Panc1 (cell line): ENCODE measurements at regions not wholly inside any gene's neighbourhood (a gene's known extent, or its start where the extent isn't known, plus 50 kb on each side); places are given as distances from the start of the nearest gene placed in this dataset.

Experiments
- ATAC-seq: fragments of 200-7000 bp; cut with Tn5 transposase; 2 replicates; pipeline ENCODE4 v1.9.1; 2020; ENCODE audit warnings: mild to moderate bottlenecking, moderate library complexity
- BruUV-seq: library from RNA; stranded (reverse); fragments of 400-500 nt; replicated peaks from 2 replicates; lab custom pipeline; 2021; lab: Mats Ljungman, UMichigan
- CTCF ChIA-PET: fragments of 300-600 bp; sonication (Branson Sonifier 250); formaldehyde crosslinking; loops from one replicate; lab custom pipeline; 2022; ENCODE audit warnings: antibody characterized with exemption; lab: Charles Lee
- POLR2A ChIA-PET: fragments of 300-600 bp; sonication (Branson Sonifier 250); formaldehyde crosslinking; loops from one replicate; lab custom pipeline; 2022; ENCODE audit warnings: antibody characterized with exemption; lab: Charles Lee
- DNase-seq: peaks from one replicate; pipeline ENCODE4 v3.0.0-alpha.2; 2010; ENCODE audit warnings: low read depth, low spot score
- H3K27ac ChIP-seq: 2 replicates; pipeline ENCODE4 v1.5.1; 2011; ENCODE audit warnings: mild to moderate bottlenecking, low read length, inconsistent platforms
- H3K27me3 ChIP-seq: fragments of 200-500 bp; sonication (Bioruptor generic); 2 replicates; pipeline ENCODE4 v1.6.0; 2014; ENCODE audit warnings: low read length, inconsistent platforms; ENCODE audit not compliant: control insufficient read depth, insufficient read depth
- H3K36me3 ChIP-seq: fragments of 200-500 bp; sonication (Bioruptor generic); 2 replicates; pipeline ENCODE4 v1.5.1; 2014; ENCODE audit warnings: inconsistent platforms, mild to moderate bottlenecking, low read length, moderate library complexity; ENCODE audit not compliant: control insufficient read depth, insufficient read depth
- H3K4me1 ChIP-seq: 2 replicates; pipeline ENCODE4 v1.5.1; 2011; ENCODE audit warnings: inconsistent platforms, mild to moderate bottlenecking, low read length, moderate library complexity; ENCODE audit not compliant: control insufficient read depth, insufficient read depth
- H3K4me3 ChIP-seq, 2 experiments: 2 replicates each; pipeline ENCODE4 v1.5.1; 2011 to 2012; ENCODE audit warnings: low read depth in 2 of 2, low read length in 2 of 2, mild to moderate bottlenecking in 2 of 2, inconsistent platforms in 1 of 2, moderate library complexity in 1 of 2
- H3K9me3 ChIP-seq: fragments of 200-500 bp; sonication (Bioruptor generic); 2 replicates; pipeline ENCODE4 v1.5.1; 2014; ENCODE audit warnings: low read depth, mild to moderate bottlenecking, inconsistent platforms, low read length, moderate library complexity; ENCODE audit not compliant: control insufficient read depth, insufficient read depth
- CTCF ChIP-seq: fragments of 450-650 bp; IDR thresholded peaks from 2 replicates; pipeline ENCODE4 v1.5.1; 2017; ENCODE audit warnings: mild to moderate bottlenecking
- POLR2AphosphoS5 ChIP-seq: IDR thresholded peaks from 2 replicates; pipeline ENCODE4 v1.6.1; 2012; ENCODE audit warnings: mild to moderate bottlenecking, low read depth, low read length, moderate library complexity
- REST ChIP-seq, 2 experiments: IDR thresholded peaks; 2 replicates each; pipeline ENCODE4 v1.6.1; 2011 to 2012; ENCODE audit warnings: low read depth in 2 of 2, control low read depth in 1 of 2, low read length in 1 of 2, mild to moderate bottlenecking in 1 of 2, moderate library complexity in 1 of 2; ENCODE audit not compliant: insufficient read depth in 1 of 2
- SIN3A ChIP-seq: IDR thresholded peaks from 2 replicates; pipeline ENCODE4 v1.6.1; 2012; ENCODE audit warnings: low read depth, mild to moderate bottlenecking, low read length, moderate library complexity, borderline replicate concordance; ENCODE audit not compliant: insufficient read depth
- TCF7L2 ChIP-seq: IDR thresholded peaks from 2 replicates; pipeline ENCODE4 v1.6.1; 2011; ENCODE audit warnings: mild to moderate bottlenecking, low read depth, low read length, inconsistent platforms
- in situ Hi-C: cut with HindIII; loops from 2 replicates; pipeline ENCODE4 v1.10.0; 2016; ENCODE audit warnings: low sequenced_read_pairs, low pct_unique_long_range_greater_than_20kb
- intact Hi-C: fragments of 100-400 bp; cut with micrococcal nuclease; formaldehyde crosslinking; loops from one replicate; pipeline ENCODE4 v1.10.0; 2022; ENCODE audit not compliant: unreplicated experiment

GRCh38 chr2:45182667-45183295, 173.5 kb upstream of the SIX2 start:
- ATAC-seq (no peak), DNase-seq (no peak)
- intact Hi-C loops (no loop called here), in situ Hi-C loops (no loop called here)
- ChIA-PET CTCF (no interaction called here), POLR2A (no interaction called here)
- TF ChIP-seq REST (IDR thresholded peaks at IDR 0.05; ENCODE audit: insufficient read depth in 1 of 2, low read depth in 2 of 2, low read length in 1 of 2) (no peak), TCF7L2 (no peak)
- Histone ChIP-seq H3K27ac (no peak overlapping the region), H3K27me3 (peaks cover 2% of the 10 kb centered on the region; the same call in 1 of the 2 replicates), H3K4me1 (no peaks in the 10 kb centered on the region), H3K36me3 (no peaks in the 10 kb centered on the region), H3K4me3 (no peak overlapping the region), H3K9me3 (no peaks in the 10 kb centered on the region)
- no TSS peak for BruUV-seq

- no TSS peak for BruUV-seq
- no peak overlapping the region for H3K4me3 ChIP-seq
- intact Hi-C loops, result no loop called here
- no peak for TF ChIP-seq REST (IDR thresholded peaks at IDR 0.05; ENCODE audit: insufficient read depth in 1 of 2, low read depth in 2 of 2, low read length in 1 of 2)
- TF ChIP-seq POLR2AphosphoS5, result no peak
- TF ChIP-seq SIN3A, result no peak
- no peak for TF ChIP-seq CTCF
- TF ChIP-seq TCF7L2, result no peak
- in situ Hi-C loops, result no loop called here
- H3K27me3 ChIP-seq, result peaks cover 2% of the 10 kb centered on the region; the same call in 1 of the 2 replicates
- POLR2A ChIA-PET, result no interaction called here
- DNase-seq, result no peak
- H3K9me3 ChIP-seq, result no peaks in the 10 kb centered on the region
- no peaks in the 10 kb centered on the region for H3K36me3 ChIP-seq
- H3K27ac ChIP-seq, result no peak overlapping the region
- H3K4me1 ChIP-seq, result no peaks in the 10 kb centered on the region
- ATAC-seq, result no peak
- CTCF ChIA-PET, result no interaction called here
Observed at GRCh38 chr2:45180779-45181178, 171.5 kb upstream of the SIX2 start.
